ENCODE measurements at regions not wholly inside any gene's neighbourhood (a gene's known extent, or its start where the extent isn't known, plus 50 kb on each side); places are given as distances from the start of the nearest gene placed in this dataset.

GRCh38 chr15:95394186-95395067 lies 936.1 kb upstream of the NR2F2 start:
- DNase-seq (ENCODE audit: low spot score), result no peak

- DNase-seq (ENCODE audit: low spot score), result no peak
These were observed 930.1 kb upstream of the NR2F2 start for GRCh38 chr15:95400428-95400827.

GRCh38 chr15:95401587-95401986 lies 928.9 kb upstream of the NR2F2 start:
- DNase-seq (ENCODE audit: low spot score), result no peak

- DNase-seq (ENCODE audit: low spot score), result no peak
These were observed 925.1 kb upstream of the NR2F2 start for GRCh38 chr15:95405447-95405846.

- DNase-seq (ENCODE audit: low spot score), result no peak
These were observed 923.0 kb upstream of the NR2F2 start for GRCh38 chr15:95407534-95407933.

GRCh38 chr15:95409211-95409610 lies 921.3 kb upstream of the NR2F2 start:
- DNase-seq (ENCODE audit: low spot score), result no peak

- DNase-seq (ENCODE audit: low spot score), result peak; percentile 11
These were observed 920.7 kb upstream of the NR2F2 start for GRCh38 chr15:95409626-95410310.

- no peak for DNase-seq (ENCODE audit: low spot score)
These were observed 919.7 kb upstream of the NR2F2 start for GRCh38 chr15:95410757-95411156.

GRCh38 chr15:95416576-95416975 lies 913.9 kb upstream of the NR2F2 start:
- no peak for DNase-seq (ENCODE audit: low spot score)

- DNase-seq (ENCODE audit: low spot score), result no peak
These were observed 912.7 kb upstream of the NR2F2 start for GRCh38 chr15:95417761-95418160.

GRCh38 chr15:95422255-95422654 lies 908.2 kb upstream of the NR2F2 start:
- no peak for DNase-seq (ENCODE audit: low spot score)

- DNase-seq (ENCODE audit: low spot score), result no peak
These were observed 904.6 kb upstream of the NR2F2 start for GRCh38 chr15:95425859-95426258.

- no peak for DNase-seq (ENCODE audit: low spot score)
These were observed 901.2 kb upstream of the NR2F2 start for GRCh38 chr15:95429345-95429744.

- DNase-seq (ENCODE audit: low spot score), result no peak
These were observed 899.0 kb upstream of the NR2F2 start for GRCh38 chr15:95431518-95431917.

- DNase-seq (ENCODE audit: low spot score), result no peak
These were observed 897.6 kb upstream of the NR2F2 start for GRCh38 chr15:95432878-95433405.

- DNase-seq (ENCODE audit: low spot score), result no peak
These were observed 890.6 kb upstream of the NR2F2 start for GRCh38 chr15:95439922-95440376.

- no peak for DNase-seq (ENCODE audit: low spot score)
These were observed 889.8 kb upstream of the NR2F2 start for GRCh38 chr15:95440712-95441111.

- no peak for DNase-seq (ENCODE audit: low spot score)
These were observed 888.3 kb upstream of the NR2F2 start for GRCh38 chr15:95442107-95442719.

GRCh38 chr15:95444860-95445259 lies 885.6 kb upstream of the NR2F2 start:
- DNase-seq (ENCODE audit: low spot score), result no peak

- DNase-seq (ENCODE audit: low spot score), result no peak
These were observed 883.6 kb upstream of the NR2F2 start for GRCh38 chr15:95446854-95447253.

- no peak for DNase-seq (ENCODE audit: low spot score)
These were observed 883.0 kb upstream of the NR2F2 start for GRCh38 chr15:95447486-95447885.

- DNase-seq (ENCODE audit: low spot score), result no peak
These were observed 881.8 kb upstream of the NR2F2 start for GRCh38 chr15:95448531-95449229.

Measured in globus pallidus (tissue), 1 donor.